ENCODE measurements at regions not wholly inside any gene's neighbourhood (a gene's known extent, or its start where the extent isn't known, plus 50 kb on each side); places are given as distances from the start of the nearest gene placed in this dataset.

DNA sequence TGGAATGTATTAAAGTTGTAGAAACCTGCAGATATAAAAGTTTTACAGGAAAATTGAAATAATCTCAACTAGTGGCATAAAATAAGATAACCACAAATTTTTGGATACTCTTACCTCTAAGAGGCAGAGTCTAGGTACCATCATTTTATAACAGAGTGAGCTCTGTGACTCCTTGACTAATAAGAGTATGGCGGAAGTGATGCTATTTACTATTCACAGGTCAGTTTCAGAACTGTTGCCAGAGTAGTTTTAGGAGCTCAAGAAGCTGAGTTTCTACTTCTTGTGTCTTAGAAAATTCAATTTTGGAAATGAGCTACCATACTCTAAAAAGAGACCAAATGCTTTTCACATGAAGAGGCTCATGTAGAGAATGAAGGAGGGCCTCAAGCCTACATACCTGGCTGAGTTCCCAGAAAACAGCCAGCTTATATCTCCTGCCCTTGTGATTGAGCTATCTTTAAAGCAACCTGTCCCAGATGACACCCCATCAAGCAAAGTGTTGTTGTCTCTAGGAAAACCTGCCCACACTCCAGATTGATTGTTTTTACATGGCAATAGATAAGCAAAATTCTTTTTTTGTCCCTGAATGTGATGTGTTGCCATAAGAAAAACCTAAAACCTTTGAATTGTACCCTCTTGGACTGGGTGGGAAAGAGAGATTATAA lies 712.8 kb upstream of the CNTN5 start:
- TF ChIP-seq, protein P1, sequence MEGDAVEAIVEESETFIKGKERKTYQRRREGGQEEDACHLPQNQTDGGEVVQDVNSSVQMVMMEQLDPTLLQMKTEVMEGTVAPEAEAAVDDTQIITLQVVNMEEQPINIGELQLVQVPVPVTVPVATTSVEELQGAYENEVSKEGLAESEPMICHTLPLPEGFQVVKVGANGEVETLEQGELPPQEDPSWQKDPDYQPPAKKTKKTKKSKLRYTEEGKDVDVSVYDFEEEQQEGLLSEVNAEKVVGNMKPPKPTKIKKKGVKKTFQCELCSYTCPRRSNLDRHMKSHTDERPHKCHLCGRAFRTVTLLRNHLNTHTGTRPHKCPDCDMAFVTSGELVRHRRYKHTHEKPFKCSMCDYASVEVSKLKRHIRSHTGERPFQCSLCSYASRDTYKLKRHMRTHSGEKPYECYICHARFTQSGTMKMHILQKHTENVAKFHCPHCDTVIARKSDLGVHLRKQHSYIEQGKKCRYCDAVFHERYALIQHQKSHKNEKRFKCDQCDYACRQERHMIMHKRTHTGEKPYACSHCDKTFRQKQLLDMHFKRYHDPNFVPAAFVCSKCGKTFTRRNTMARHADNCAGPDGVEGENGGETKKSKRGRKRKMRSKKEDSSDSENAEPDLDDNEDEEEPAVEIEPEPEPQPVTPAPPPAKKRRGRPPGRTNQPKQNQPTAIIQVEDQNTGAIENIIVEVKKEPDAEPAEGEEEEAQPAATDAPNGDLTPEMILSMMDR (IDR thresholded peaks at IDR 0.05) = no peak

DNA sequence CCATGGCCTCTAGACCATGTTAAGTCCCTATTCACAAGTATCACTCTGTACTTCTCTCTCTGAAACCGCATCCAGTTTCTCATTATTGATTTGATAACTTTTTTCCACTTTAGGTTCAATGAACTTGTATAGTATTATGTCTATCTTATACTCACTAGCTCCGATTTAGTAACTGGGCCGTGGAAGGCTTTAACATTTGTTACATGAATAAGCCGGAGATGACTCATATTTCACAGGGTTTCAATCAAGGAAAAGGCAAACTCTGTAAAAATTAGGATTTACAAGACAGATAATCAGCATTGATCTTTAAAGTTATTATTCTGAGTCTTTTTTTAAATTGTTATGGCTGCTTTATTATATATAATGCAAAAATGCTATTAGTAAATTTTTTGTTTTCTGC lies 662.2 kb upstream of the CNTN5 start:
- TF ChIP-seq, protein P1 (IDR thresholded peaks at IDR 0.05) = no peak

DNA sequence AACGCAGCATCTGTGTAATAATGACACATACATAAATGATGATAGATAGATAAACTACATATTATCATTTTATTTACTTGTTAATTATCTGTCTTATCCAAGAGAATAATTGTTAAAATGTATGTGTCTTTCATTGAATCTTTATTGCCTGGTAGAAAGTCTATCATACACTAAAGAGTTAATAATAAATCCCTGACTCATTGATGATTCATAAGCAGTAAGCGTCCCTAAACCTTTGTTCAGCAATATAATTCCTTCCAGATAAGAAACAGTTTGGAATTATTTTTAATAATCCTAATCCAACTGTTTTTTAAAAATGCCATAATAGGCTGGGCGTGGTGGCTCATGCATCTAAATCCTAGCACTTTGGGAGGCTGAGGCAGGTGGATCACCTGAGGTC lies 655.6 kb upstream of the CNTN5 start:
- TF ChIP-seq, protein P1 (IDR thresholded peaks at IDR 0.05) = no peak

DNA sequence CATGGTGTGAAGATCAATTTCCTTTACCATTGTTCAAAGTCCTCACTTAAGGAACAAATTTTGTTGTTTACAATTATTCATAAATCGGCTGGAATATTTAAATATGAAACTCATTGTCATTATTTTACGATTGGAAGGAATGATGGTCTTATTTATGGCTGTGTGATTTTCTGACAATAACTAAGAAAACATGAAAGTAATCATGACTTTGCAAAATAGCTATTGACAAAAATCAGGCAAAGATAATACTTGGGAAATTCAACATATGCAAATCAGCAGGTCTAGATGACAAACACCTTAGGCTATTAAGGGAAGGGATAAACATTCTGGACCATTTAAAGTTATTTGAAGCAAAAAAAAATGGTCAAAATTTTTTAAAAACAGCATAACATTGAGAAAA lies 654.8 kb upstream of the CNTN5 start:
- TF ChIP-seq, protein P1 (IDR thresholded peaks at IDR 0.05) = no peak

DNA sequence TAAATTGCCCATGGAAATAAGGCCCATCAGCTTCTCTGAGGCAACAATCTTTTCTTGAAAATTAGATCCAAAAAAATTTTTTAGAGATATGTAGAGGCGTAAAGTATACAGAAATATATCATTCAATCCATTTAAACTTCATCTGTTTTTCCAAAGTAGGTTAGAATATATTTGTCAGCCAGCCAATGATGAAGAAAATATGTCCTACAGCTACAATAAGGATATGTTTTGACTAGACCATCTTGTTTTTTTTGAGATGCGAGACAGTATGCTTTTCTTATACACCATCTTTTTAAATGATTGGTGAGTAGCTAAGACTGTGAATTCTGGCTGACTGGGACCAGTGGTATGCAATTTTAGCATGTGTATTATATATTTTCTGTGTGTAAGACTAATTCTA lies 630.4 kb upstream of the CNTN5 start:
- TF ChIP-seq, protein P1 (IDR thresholded peaks at IDR 0.05) = no peak

DNA sequence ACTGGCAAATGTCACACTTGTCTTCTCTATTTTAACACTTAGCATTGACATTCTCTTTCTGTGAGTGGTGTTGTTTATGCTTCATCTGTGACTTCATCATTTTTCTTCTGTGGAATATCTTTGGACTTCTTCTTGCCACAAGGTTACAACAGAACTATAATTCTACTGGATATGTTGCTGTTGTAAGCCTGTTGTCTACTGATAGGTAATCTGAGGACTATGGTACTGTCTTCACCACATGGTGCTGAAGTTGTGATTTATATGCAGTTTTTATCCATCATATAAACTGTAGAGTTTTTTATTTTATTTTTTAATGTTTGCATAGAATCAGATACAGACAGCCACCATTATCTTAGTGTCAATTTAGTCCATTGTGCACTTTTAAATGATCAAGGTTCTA lies 622.2 kb upstream of the CNTN5 start:
- TF ChIP-seq, protein P1 (IDR thresholded peaks at IDR 0.05) = no peak

DNA sequence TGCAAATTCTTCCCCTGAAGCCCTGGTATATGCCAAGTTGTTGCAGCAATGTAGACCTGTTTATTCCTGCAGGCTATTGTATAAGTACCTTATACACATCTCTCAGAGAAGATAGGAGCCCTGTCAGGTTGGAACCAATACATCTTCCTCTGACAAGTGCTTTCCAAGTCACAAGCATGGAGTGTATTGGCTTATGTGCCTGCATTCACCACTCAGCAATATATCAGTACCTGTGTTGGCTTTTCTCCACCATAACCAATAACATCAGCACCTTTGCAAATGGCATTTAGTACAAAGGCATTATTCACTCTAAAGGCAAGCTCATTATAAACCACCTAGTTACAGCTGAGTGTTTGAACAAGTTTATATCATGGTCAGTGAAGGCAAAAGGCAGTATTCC lies 611.7 kb upstream of the CNTN5 start:
- TF ChIP-seq, protein P1 (IDR thresholded peaks at IDR 0.05) = no peak

DNA sequence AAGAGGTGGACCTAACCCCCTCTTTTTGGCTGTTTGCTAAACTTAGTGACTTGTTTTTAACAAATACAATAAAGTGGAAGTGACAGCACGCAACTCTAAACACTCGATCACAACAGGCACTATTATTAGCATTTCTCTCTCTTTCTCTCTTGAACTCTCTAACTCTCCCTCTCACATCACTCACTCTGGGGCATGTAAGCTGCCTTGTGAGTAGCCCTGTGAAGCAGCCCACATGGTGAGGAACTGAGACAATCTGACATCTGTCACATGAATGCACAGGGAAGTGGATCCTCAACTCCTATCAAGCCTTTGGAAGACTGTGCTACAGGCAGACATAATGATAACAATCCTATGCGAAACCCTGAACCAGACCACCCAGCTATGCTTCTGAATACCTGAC lies 609.0 kb upstream of the CNTN5 start:
- TF ChIP-seq, protein P1 (IDR thresholded peaks at IDR 0.05) = no peak
